SK-N-SH treated with all-trans-retinoic acid at 6 μM for 48 hours (cell line): ENCODE measurements at regions not wholly inside any gene's neighbourhood (a gene's known extent, or its start where the extent isn't known, plus 50 kb on each side); places are given as distances from the start of the nearest gene placed in this dataset.

Experiments used
- ARNTL ChIP-seq: fragments of 450-650 bp; formaldehyde crosslinking; IDR thresholded peaks from 2 replicates; pipeline ENCODE4 v1.5.0; 2020; ENCODE audit warnings: low read depth, mild to moderate bottlenecking, moderate library complexity, borderline replicate concordance
- GLIS3 ChIP-seq: fragments of 250-450 bp; sonication (Bioruptor Pico); IDR thresholded peaks from 2 replicates; pipeline ENCODE4 v1.5.0; 2020; ENCODE audit warnings: mild to moderate bottlenecking, moderate library complexity
- RARB ChIP-seq: fragments of 250-450 bp; sonication (Bioruptor Pico); IDR thresholded peaks from 2 replicates; pipeline ENCODE4 v1.8.0; 2021; ENCODE audit warnings: mild to moderate bottlenecking, moderate library complexity

DNA sequence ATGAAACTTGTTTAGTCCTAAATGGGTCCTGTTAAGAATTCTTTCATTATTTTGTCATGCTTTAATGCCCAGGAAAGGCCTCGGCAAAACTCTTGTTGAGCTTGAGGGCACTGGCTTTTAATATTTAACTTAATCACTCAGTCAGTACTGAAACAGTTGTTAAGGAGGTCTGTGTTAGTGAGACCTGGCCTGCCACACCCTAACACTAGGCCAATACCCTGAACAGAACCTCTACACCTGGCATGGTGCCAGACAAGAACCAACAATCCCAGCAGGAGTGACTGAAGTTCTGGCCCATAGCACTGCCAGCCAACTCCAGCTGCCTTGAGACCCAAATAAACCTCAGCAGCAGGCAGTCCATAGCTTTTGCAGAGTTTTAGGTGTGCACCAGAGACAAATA, 85.7 kb upstream of the ITM2A start:
- TF ChIP-seq GLIS3 = no peak
- TF ChIP-seq RARB (CRISPR knock-in tag) = no peak
- no peak for TF ChIP-seq ARNTL (CRISPR knock-in tag)
